MM.1S (cell line): ENCODE measurements at regions not wholly inside any gene's neighbourhood (a gene's known extent, or its start where the extent isn't known, plus 50 kb on each side); places are given as distances from the start of the nearest gene placed in this dataset.

Source experiments
- DNase-seq: peaks from one replicate; pipeline ENCODE4 v3.0.0-alpha.2; 2015
- H2AFZ ChIP-seq: fragments of 300-600 bp; sonication (generic); 2 replicates; pipeline ENCODE4 v1.6.0; 2016; ENCODE audit warnings: antibody characterized with exemption, low read length
- H3F3A ChIP-seq: fragments of 300-600 bp; sonication (generic); 2 replicates; pipeline ENCODE4 v1.6.1; 2016; ENCODE audit warnings: mild to moderate bottlenecking, antibody characterized with exemption, low read length, moderate library complexity, mixed read lengths; ENCODE audit not compliant: insufficient read depth
- H3K27ac ChIP-seq: fragments of 300-600 bp; sonication (generic); 2 replicates; pipeline ENCODE4 v1.5.1; 2016; ENCODE audit warnings: mild to moderate bottlenecking, low read length
- H3K27me3 ChIP-seq: fragments of 300-600 bp; sonication (generic); replicated peaks from 2 replicates; pipeline ENCODE4 v1.6.0; 2016; ENCODE audit warnings: low read length; ENCODE audit not compliant: insufficient read depth
- H3K36me3 ChIP-seq: fragments of 300-600 bp; sonication (generic); replicated peaks from 2 replicates; pipeline ENCODE4 v1.6.1; 2016; ENCODE audit warnings: mild to moderate bottlenecking, low read length, mixed read lengths; ENCODE audit not compliant: insufficient read depth
- H3K4me1 ChIP-seq: fragments of 300-600 bp; sonication (generic); 2 replicates; pipeline ENCODE4 v1.6.1; 2016; ENCODE audit warnings: low read length, mixed read lengths
- H3K4me2 ChIP-seq: fragments of 300-600 bp; sonication (generic); 2 replicates; pipeline ENCODE4 v1.6.0; 2016; ENCODE audit warnings: low read depth, low read length
- H3K4me3 ChIP-seq: fragments of 300-600 bp; sonication (generic); 2 replicates; pipeline ENCODE4 v1.5.1; 2016; ENCODE audit warnings: low read length, mixed read lengths
- H3K79me2 ChIP-seq: fragments of 300-600 bp; sonication (generic); 2 replicates; pipeline ENCODE4 v1.6.1; 2016; ENCODE audit warnings: mixed run types, low read length, mixed read lengths
- H3K9ac ChIP-seq: fragments of 300-600 bp; sonication (generic); 2 replicates; pipeline ENCODE4 v1.6.1; 2016; ENCODE audit warnings: low read length, mixed read lengths
- H3K9me2 ChIP-seq: fragments of 300-600 bp; sonication (generic); replicated peaks from 2 replicates; pipeline ENCODE4 v1.6.1; 2016; ENCODE audit warnings: mild to moderate bottlenecking, low read length, mixed read lengths; ENCODE audit not compliant: insufficient read depth
- H3K9me3 ChIP-seq: fragments of 300-600 bp; sonication (generic); replicated peaks from 2 replicates; pipeline ENCODE4 v1.6.1; 2016; ENCODE audit warnings: mild to moderate bottlenecking, low read length, mixed read lengths; ENCODE audit not compliant: insufficient read depth
- H4K20me1 ChIP-seq: fragments of 300-600 bp; sonication (generic); 2 replicates; pipeline ENCODE4 v1.6.1; 2016; ENCODE audit warnings: mild to moderate bottlenecking, low read length, moderate library complexity, mixed read lengths; ENCODE audit not compliant: insufficient read depth
- CTCF ChIP-seq: fragments of 300-600 bp; sonication (generic); IDR thresholded peaks from 2 replicates; pipeline ENCODE4 v1.5.1; 2016; ENCODE audit warnings: antibody characterized with exemption, low read length, mixed read lengths
- EZH2 ChIP-seq: fragments of 300-600 bp; sonication (generic); optimal IDR thresholded peaks from 2 replicates; pipeline ENCODE3; 2017; ENCODE audit warnings: low read depth, mild to moderate bottlenecking, antibody characterized with exemption, low read length, mixed read lengths
- EZH2phosphoT487 ChIP-seq: fragments of 300-600 bp; sonication (generic); IDR thresholded peaks from 2 replicates; pipeline ENCODE4 v1.6.1; 2018; ENCODE audit warnings: antibody characterized with exemption, low read length

GRCh38 chr13:31910633-31911032 lies 120.9 kb upstream of the FRY start:
- Histone ChIP-seq H3K4me3 (no peak overlapping the region), H3F3A (no peaks in the 10 kb centered on the region), H3K4me2 (no peak overlapping the region), H3K9me2 (no peaks in the 10 kb centered on the region), H2AFZ (no peak overlapping the region), H3K4me1 (peaks cover 11% of the 10 kb centered on the region), H3K27me3 (no peaks in the 10 kb centered on the region), H4K20me1 (no peaks in the 10 kb centered on the region), H3K79me2 (no peaks in the 10 kb centered on the region), H3K36me3 (no peaks in the 10 kb centered on the region), H3K9ac (no peak overlapping the region), H3K27ac (no peak overlapping the region), H3K9me3 (no peaks in the 10 kb centered on the region)
- TF ChIP-seq CTCF (no peak), EZH2phosphoT487 (no peak), EZH2 (no peak)
- DNase-seq, result no peak

- H3K9me3 ChIP-seq, result no peaks in the 10 kb centered on the region
- H3K4me2 ChIP-seq, result no peak overlapping the region
- H3K36me3 ChIP-seq, result no peaks in the 10 kb centered on the region
- peaks cover 11% of the 10 kb centered on the region for H3K4me1 ChIP-seq
- no peak for DNase-seq
- no peak overlapping the region for H3K4me3 ChIP-seq
- H3K9me2 ChIP-seq, result no peaks in the 10 kb centered on the region
- TF ChIP-seq CTCF (no peak), EZH2 (no peak), EZH2phosphoT487 (no peak)
- H2AFZ ChIP-seq, result no peak overlapping the region
- H3K9ac ChIP-seq, result no peak overlapping the region
- no peaks in the 10 kb centered on the region for H3F3A ChIP-seq
- H3K79me2 ChIP-seq, result no peaks in the 10 kb centered on the region
- H3K27ac ChIP-seq, result no peak overlapping the region
- H4K20me1 ChIP-seq, result no peaks in the 10 kb centered on the region
- H3K27me3 ChIP-seq, result no peaks in the 10 kb centered on the region
These were observed 118.8 kb upstream of the FRY start for GRCh38 chr13:31912647-31913401.

GRCh38 chr13:31913459-31913858 lies 118.1 kb upstream of the FRY start:
- no peak for TF ChIP-seq EZH2phosphoT487
- TF ChIP-seq EZH2, result no peak
- no peak for TF ChIP-seq CTCF
- no peaks in the 10 kb centered on the region for H3K36me3 ChIP-seq
- H3K79me2 ChIP-seq, result no peaks in the 10 kb centered on the region
- H3F3A ChIP-seq, result no peaks in the 10 kb centered on the region
- no peak overlapping the region for H3K27ac ChIP-seq
- no peaks in the 10 kb centered on the region for H4K20me1 ChIP-seq
- no peak overlapping the region for H2AFZ ChIP-seq
- H3K27me3 ChIP-seq, result no peaks in the 10 kb centered on the region
- DNase-seq, result no peak
- H3K4me3 ChIP-seq, result no peak overlapping the region
- no peak overlapping the region for H3K4me2 ChIP-seq
- no peaks in the 10 kb centered on the region for H3K9me3 ChIP-seq
- no peak overlapping the region for H3K9ac ChIP-seq
- no peaks in the 10 kb centered on the region for H3K9me2 ChIP-seq
- peaks cover 9% of the 10 kb centered on the region for H3K4me1 ChIP-seq
